Right atrium auricular region (tissue), 2 donors: ENCODE measurements at regions not wholly inside any gene's neighbourhood (a gene's known extent, or its start where the extent isn't known, plus 50 kb on each side); places are given as distances from the start of the nearest gene placed in this dataset.

Experiments used
- DNase-seq: peaks from one replicate; pipeline ENCODE4 v3.0.0-alpha.2; 2019; ENCODE audit warnings: low spot score
- H3K27ac ChIP-seq, 2 donors: fragments of 200-600 bp; sonication (generic); 1 replicate in 1 of 2; 2 replicates in 1 of 2; pipeline ENCODE4 v1.5.1; 2016 to 2019
- H3K27me3 ChIP-seq, 2 donors: fragments of 200-600 bp; sonication (generic); one replicate each; pipeline versions ENCODE4 v1.5.1 to v1.6.0; 2017 to 2019
- H3K36me3 ChIP-seq: fragments of 200-600 bp; sonication (generic); one replicate; pipeline ENCODE4 v1.5.1; 2016
- H3K4me1 ChIP-seq, 2 donors: fragments of 200-600 bp; sonication (generic); one replicate each; pipeline versions ENCODE4 v1.5.1 to v1.6.0; 2017 to 2019
- H3K4me3 ChIP-seq, 2 donors: fragments of 200-600 bp; sonication (generic); 1 replicate in 1 of 2; 2 replicates in 1 of 2; pipeline ENCODE4 v1.5.1; 2017 to 2019; ENCODE audit warnings: mild to moderate bottlenecking in 1 of 2, moderate library complexity in 1 of 2
- H3K9me3 ChIP-seq, 2 donors: fragments of 200-600 bp; sonication (generic); one replicate each; pipeline ENCODE4 v1.5.1; 2019
- TF ChIP-seq, protein P1 (sequence below), 2 donors: fragments of 200-600 bp; sonication (generic); IDR thresholded peaks; one replicate each; pipeline ENCODE4 v1.5.1; 2019; ENCODE audit warnings: antibody characterized with exemption in 2 of 2

DNA sequence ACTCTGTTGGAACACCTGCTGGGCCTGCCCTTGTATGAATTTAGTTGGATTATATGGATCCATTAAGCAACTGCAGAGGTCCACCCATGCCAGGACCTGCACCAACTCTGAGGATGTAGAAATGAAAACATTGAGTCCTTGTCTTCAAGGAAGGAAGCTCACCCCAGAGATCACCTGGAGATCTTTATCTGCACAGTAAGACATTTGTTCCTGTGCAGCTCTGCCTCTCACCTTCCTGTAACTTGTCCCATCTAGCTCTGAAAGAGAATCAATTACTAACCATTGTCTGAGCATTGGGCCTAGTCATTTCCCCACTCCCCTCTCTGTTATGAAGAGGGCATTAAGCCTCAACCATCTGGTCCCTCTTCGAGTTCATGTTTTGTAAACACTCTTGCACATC, 105.2 kb upstream of the YWHAQ start:
- Histone ChIP-seq H3K36me3 (no peaks in the 10 kb centered on the region), H3K4me1 (peaks cover 0 to 19% of the 10 kb centered on the region in 2 donors), H3K9me3 (peaks cover 0 to 16% of the 10 kb centered on the region in 2 donors), H3K4me3 (no peak overlapping the region), H3K27ac (no peak overlapping the region), H3K27me3 (no peaks in the 10 kb centered on the region)
- TF ChIP-seq, protein P1, sequence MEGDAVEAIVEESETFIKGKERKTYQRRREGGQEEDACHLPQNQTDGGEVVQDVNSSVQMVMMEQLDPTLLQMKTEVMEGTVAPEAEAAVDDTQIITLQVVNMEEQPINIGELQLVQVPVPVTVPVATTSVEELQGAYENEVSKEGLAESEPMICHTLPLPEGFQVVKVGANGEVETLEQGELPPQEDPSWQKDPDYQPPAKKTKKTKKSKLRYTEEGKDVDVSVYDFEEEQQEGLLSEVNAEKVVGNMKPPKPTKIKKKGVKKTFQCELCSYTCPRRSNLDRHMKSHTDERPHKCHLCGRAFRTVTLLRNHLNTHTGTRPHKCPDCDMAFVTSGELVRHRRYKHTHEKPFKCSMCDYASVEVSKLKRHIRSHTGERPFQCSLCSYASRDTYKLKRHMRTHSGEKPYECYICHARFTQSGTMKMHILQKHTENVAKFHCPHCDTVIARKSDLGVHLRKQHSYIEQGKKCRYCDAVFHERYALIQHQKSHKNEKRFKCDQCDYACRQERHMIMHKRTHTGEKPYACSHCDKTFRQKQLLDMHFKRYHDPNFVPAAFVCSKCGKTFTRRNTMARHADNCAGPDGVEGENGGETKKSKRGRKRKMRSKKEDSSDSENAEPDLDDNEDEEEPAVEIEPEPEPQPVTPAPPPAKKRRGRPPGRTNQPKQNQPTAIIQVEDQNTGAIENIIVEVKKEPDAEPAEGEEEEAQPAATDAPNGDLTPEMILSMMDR (IDR thresholded peaks at IDR 0.05) = no peak
- no peak for DNase-seq

DNA sequence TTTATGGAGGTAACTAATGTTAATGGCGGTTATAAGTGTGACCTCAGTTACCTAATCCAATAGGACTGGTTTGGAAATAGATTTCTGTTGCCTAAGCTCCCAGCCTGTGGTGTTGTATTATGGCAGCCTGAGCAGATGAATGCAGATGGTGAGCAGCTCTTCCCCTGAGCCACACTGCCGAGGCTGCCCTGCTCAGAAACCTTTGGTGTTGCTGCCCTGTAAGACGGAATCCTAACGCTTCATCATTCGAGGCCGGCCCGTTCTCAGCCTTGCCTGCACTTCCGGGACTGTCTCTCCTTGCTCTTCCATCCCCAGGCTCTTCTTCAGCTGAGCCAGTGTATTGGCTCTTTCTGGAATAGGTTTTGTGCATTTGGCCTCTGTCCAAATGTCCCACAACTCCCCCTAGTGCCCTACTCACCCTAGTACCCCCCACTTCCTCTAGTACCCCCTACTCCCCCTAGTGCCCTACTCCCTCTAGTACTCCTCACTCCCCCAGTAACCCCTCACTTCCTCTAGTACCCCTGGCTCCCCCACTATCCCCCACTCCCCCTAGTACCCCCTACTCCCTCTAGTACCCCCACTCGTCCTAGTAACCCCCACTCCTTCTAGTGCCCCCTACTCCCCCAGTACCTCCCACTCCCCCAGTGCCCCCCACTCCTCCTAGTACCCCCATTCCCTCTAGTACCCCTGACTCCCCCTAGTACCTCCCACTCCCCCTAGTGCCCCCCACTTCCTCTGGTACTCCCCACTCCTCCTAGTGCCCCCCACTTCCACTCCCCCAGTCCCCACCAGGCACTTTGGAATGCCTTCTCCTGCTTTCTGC, 106.0 kb upstream of the TAF1B start:
- Histone ChIP-seq H3K36me3 (no peaks in the 10 kb centered on the region), H3K9me3 (peaks cover 0 to 16% of the 10 kb centered on the region in 2 donors), H3K4me3 (no peak overlapping the region), H3K27me3 (no peaks in the 10 kb centered on the region), H3K4me1 (peaks cover 0 to 19% of the 10 kb centered on the region in 2 donors), H3K27ac (no peak overlapping the region)
- TF ChIP-seq, protein P1 (IDR thresholded peaks at IDR 0.05) = no peak
- DNase-seq = no peak

DNA sequence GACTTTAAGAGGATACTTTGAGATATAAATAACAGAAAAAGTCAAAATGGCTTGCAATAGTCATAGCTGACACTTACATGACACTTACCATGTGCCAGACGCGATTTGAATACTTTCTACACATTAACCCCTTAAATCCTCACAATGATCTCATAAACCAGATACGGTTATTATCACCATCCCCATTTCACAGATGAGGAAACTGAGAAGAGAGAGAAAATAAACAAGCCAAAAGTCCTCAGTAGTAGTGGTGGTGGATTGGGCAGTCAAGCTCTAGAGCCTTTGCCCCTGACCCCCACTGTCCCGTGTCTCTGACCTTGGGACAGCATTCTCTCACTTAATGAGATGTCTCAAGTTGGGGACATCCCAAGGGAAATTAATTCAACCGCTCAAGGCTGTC, 105.2 kb upstream of the TAF1B start:
- no peak for DNase-seq
- Histone ChIP-seq H3K27me3 (no peaks in the 10 kb centered on the region), H3K36me3 (no peaks in the 10 kb centered on the region), H3K27ac (peak overlapping the region; percentile 74 to 75), H3K4me3 (no peak overlapping the region), H3K4me1 (peaks cover 0 to 19% of the 10 kb centered on the region in 2 donors), H3K9me3 (peaks cover 0 to 16% of the 10 kb centered on the region in 2 donors)
- TF ChIP-seq, protein P1 (IDR thresholded peaks at IDR 0.05) = no peak

DNA sequence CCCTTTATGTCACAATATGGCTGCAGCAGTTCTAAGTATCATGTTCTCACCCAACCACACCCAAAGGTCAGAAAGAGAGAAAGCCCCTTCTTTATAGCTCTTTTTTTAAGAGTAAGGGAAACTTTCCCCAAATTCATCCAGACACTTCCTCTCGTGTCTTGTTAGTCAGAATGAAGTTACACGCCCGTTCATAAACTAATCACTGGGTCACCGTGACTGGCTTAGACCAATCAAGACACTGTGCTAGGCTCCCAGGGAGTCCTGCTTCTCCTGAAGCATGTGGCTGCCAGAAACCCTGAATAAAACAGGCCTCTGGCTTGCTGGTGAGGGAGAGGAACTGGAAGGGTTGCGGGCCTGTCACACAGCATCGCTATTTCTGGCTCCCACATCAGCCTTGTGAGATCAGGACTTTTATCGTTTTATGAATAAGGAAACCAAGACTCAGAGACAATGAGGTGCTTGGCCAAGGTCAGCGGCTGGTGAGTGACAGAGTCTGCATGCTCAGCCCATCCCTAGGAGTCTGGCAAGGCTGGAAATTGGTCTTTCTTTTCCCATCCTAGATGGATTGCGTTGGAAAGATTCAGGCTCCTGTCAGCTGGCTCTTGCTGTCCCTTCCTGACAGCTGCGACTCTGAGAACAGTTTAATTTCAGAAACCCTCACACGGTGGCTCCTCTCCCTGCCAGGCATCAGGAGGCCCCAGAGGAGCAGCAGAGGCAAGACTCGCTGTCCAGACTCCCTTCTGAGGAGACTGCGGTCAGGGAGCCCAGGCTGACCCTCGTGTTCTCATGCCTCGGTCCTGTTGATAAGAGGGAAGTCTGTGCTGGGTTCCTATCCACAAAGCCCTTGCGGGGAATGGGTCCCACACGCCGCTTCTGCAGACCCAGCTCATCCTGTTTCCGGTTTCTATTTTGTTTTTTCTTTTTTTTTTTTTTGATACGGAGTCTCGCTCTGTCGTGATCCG, 104.5 kb upstream of the TAF1B start:
- DNase-seq = no peak
- TF ChIP-seq, protein P1 (IDR thresholded peaks at IDR 0.05) = no peak
- Histone ChIP-seq H3K36me3 (no peaks in the 10 kb centered on the region), H3K4me1 (peaks cover 0 to 19% of the 10 kb centered on the region in 2 donors), H3K27me3 (no peaks in the 10 kb centered on the region), H3K4me3 (peak overlapping the region; percentile 12 to 42), H3K9me3 (peaks cover 0 to 13% of the 10 kb centered on the region in 2 donors), H3K27ac (peak overlapping the region; percentile 74 to 75)

DNA sequence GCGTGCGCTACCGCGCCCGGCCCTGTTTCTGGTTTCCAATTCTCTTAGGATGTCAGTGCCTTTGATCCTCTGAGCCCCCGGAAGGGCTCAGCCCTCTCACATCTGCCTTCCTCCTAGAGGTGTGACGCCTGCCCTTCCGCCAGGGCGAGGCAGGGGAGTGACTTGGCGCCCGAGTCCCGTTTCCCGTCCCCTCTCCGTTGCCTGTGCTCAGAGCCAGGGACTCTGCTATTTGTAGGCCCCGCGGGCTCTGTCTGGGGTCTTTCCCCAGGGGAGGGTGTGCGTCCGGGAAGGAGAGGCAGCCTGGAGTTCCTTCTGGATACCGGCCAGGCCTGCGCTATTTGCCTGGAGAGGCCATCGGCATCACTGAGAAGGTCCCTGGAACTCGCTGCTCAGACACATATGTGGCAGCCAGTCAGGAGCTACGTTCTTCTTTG, 103.7 kb upstream of the TAF1B start:
- H3K4me1 ChIP-seq = peaks cover 0 to 19% of the 10 kb centered on the region in 2 donors
- peak overlapping the region; percentile 74 to 75 for H3K27ac ChIP-seq
- no peaks in the 10 kb centered on the region for H3K27me3 ChIP-seq
- DNase-seq = peak; percentile 78
- peaks cover 0 to 6% of the 10 kb centered on the region in 2 donors for H3K9me3 ChIP-seq
- TF ChIP-seq, protein P1 (IDR thresholded peaks at IDR 0.05) = no peak
- H3K36me3 ChIP-seq = no peaks in the 10 kb centered on the region
- H3K4me3 ChIP-seq = peak overlapping the region; percentile 12 to 42
